HEK293 (cell line): ENCODE measurements at regions not wholly inside any gene's neighbourhood (a gene's known extent, or its start where the extent isn't known, plus 50 kb on each side); places are given as distances from the start of the nearest gene placed in this dataset.

Experiments
- TCF7L2 ChIP-seq: IDR thresholded peaks from 2 replicates; pipeline ENCODE4 v1.6.1; 2011; ENCODE audit warnings: low read depth, mild to moderate bottlenecking, inconsistent platforms, low read length, moderate library complexity, borderline replicate concordance
- ZBTB7A ChIP-seq: fragments of 450-650 bp; formaldehyde crosslinking; IDR thresholded peaks from 2 replicates; pipeline ENCODE4 v1.5.1; 2016; ENCODE audit warnings: low read depth, missing biosample characterization, missing genetic modification characterization
- ZNF792 ChIP-seq: fragments of 450-650 bp; formaldehyde crosslinking; IDR thresholded peaks from 2 replicates; pipeline ENCODE4 v1.5.1; 2016; ENCODE audit warnings: missing biosample characterization, missing genetic modification characterization
- TF ChIP-seq, protein P1 (sequence below): fragments of 450-650 bp; formaldehyde crosslinking; IDR thresholded peaks from 2 replicates; pipeline ENCODE4 v1.5.1; 2016; ENCODE audit warnings: missing biosample characterization, missing genetic modification characterization
- TF ChIP-seq, protein P2 (sequence below): fragments of 450-650 bp; formaldehyde crosslinking; IDR thresholded peaks from 2 replicates; pipeline ENCODE4 v1.5.1; 2016; ENCODE audit warnings: missing biosample characterization, missing genetic modification characterization, low read depth

DNA sequence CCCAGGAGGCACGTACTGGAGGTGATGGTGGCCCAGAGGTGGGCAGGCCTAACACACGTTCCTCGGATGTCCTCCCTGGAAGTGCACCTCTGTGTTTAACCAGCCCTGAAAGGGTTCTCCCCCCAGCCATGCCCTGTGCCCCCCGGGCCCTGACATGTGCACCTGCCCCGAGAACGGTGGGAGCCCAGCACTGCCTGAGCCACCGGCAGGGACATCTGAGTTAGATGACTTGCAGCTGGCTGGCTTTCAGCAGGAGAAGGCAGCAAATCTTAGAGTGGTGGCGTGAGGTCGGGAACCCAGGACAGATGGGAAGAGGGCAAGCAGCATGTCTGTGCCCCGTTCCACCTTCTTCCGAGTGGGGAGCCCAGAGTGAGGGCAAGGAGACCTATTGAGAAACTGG is 291.8 kb downstream of the TCERG1L start:
- TF ChIP-seq TCF7L2 (no peak), ZBTB7A (no peak), ZNF792 (tag by site-specific recombination) (no peak)
- TF ChIP-seq, protein P1, sequence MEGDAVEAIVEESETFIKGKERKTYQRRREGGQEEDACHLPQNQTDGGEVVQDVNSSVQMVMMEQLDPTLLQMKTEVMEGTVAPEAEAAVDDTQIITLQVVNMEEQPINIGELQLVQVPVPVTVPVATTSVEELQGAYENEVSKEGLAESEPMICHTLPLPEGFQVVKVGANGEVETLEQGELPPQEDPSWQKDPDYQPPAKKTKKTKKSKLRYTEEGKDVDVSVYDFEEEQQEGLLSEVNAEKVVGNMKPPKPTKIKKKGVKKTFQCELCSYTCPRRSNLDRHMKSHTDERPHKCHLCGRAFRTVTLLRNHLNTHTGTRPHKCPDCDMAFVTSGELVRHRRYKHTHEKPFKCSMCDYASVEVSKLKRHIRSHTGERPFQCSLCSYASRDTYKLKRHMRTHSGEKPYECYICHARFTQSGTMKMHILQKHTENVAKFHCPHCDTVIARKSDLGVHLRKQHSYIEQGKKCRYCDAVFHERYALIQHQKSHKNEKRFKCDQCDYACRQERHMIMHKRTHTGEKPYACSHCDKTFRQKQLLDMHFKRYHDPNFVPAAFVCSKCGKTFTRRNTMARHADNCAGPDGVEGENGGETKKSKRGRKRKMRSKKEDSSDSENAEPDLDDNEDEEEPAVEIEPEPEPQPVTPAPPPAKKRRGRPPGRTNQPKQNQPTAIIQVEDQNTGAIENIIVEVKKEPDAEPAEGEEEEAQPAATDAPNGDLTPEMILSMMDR, result no peak
- TF ChIP-seq, protein P2, sequence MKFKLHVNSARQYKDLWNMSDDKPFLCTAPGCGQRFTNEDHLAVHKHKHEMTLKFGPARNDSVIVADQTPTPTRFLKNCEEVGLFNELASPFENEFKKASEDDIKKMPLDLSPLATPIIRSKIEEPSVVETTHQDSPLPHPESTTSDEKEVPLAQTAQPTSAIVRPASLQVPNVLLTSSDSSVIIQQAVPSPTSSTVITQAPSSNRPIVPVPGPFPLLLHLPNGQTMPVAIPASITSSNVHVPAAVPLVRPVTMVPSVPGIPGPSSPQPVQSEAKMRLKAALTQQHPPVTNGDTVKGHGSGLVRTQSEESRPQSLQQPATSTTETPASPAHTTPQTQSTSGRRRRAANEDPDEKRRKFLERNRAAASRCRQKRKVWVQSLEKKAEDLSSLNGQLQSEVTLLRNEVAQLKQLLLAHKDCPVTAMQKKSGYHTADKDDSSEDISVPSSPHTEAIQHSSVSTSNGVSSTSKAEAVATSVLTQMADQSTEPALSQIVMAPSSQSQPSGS, result no peak
